Inflammatory macrophage treated with lipopolysaccharide for 4 hours (primary cell): ENCODE measurements at regions not wholly inside any gene's neighbourhood (a gene's known extent, or its start where the extent isn't known, plus 50 kb on each side); places are given as distances from the start of the nearest gene placed in this dataset.

ENCODE experiments used
- DNase-seq: peaks from one replicate; pipeline ENCODE4 v3.0.0-alpha.2; 2020

DNA sequence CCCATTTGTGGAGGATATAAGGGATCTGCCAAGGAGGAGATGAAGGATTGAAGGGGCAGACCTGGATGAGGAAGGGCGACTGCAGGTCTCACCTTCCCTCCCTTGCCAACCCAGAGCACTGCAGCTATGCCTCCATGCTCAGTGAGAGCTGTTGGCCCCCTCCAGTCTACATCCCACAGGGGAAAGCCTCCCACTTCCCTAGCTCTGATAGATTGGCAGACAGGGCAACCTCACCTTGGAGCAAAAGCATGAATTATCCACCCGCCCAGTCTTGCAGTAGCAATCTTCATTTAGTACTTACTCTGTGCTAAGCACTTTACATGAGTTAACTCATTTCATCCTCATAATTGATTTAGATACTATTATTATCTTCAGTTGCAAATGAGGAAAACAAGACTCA, 70.4 kb upstream of the SMNDC1 start:
- no peak for DNase-seq

DNA sequence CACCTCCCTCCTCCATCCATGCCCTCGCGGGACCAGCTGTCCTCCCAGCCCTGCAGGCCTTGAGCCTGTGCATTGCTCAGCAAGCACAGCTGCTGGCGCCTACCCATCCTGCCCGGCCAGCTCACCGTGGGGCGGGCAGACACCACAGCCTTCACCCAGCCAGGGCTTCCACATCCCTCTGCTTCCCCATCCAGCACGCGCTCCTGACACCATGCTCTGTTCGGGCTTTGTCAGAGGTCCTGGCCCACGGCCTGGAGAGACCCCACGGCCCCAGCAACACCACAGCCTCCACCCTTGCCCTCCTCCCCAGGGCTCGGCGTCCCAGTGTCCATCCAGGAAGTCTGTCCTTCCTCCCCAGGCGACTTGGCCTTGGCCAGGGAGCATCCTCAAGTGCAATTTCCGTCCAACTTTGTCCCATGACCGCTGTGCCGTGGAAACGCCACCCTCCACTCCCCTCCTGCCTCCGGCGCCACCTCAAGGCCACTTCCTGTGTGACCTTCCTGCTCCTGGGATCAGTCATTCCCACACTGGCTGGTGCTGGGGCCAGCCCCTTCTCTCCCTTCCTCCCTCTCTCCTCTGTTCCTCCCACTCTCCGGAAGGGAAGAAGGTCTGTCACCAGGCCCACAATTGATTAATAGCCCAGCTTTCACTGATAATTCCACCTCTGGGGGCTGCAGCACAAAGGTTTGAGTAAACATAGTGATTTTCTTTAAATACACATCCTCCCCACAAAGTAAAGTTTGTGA, 71.5 kb upstream of the SMNDC1 start:
- DNase-seq: peak; percentile 57

DNA sequence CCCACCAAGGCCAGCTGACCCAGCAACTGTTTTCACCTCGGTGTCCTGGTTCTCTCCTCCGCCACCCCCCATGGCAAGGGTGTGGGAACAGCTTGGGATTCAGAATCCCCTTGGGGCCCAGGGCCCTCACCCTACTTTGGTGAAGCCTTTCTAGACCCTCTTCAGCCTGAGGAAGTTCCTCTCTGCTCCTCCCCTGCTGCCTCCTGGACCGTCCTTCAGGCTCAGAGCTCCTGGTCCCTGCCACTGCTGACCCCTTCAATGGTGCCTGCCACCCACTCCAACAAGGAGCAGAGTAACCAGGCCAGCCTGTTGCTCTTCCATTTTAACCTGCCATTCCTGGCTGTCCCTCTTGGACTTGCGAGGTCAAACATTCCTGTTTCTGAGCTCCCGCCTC, 72.0 kb upstream of the SMNDC1 start:
- DNase-seq: no peak

DNA sequence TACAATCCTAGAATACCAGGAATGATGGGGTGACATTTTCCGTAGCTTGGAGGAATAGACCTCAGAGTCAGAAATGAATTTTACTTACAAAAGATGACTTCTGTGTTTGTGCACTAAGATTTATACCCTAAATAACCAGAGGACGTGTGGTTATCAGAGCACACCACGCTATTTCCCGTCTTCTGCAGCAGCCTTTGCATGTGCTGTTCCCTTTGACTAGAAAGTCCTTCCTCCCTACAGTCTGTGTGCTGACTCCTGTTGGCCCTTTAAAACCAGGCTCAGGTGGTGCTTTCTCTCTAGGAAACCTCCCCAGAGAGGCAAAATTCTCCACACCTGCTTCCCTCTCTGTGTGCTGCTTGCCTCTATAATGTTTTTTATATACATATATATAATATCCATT, 73.3 kb upstream of the SMNDC1 start:
- DNase-seq: no peak

DNA sequence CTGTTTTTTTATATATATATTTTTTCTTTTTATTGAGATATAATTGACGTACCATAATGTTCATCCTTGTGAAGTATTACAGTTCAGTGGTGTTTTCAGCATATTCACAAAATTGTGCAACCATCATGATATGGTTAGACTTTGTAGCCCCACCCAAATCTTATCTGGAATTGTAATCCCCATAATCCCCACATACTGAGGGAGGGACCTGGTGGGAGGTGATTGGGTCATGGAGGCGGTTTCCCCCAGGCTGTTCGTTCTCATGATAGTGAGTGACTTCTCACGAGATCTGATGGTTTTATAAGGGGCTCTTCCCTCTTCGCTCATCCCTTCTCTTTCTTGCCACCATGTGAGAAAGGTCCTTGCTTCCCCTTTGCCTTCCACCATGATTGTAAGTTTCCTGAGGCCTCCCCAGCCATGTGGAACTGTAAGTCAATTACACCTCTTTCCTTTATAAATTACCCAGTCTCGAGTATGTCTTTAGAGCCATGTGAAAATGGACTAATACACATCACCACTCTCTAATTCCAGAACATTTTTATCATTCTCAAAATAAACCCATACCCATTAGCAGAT, 73.9 kb upstream of the SMNDC1 start:
- DNase-seq: no peak

DNA sequence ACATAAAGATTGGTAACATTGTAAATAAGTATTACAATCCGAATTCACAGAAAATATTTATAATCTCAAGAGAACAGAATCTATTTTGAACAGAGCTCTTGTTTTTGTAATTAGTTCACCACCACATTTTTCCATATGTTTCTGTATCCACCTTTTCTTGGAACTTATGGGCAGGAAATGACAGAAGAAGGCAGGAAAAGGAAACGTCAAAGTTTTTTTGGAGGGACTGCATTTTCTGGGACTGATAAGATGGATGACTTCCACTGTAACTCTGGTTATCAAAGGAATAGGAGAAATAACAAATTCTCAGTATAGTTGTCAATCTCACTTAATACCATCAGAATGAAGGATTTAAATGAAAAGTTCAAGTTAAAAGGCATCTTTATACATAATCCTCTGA, 75.1 kb upstream of the SMNDC1 start:
- no peak for DNase-seq

DNA sequence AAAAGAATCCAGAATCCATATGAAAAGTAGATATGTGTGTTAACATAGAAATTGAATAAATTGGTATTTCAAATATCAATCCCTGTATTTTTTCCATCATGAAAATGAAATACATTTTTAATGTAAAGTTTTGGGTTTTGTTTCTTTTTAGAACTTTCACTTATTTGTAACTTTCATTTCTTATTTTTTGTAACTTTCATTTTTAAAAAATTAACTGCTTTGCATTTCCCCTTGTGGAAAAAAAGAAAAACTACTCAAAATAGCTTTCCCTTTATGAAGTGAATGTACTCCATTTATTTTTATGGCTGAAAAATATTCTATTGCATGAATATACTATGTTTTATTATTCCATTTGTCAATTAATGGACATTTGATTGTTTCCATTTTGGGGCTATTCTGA, 75.6 kb upstream of the SMNDC1 start:
- peak; percentile 52 for DNase-seq

DNA sequence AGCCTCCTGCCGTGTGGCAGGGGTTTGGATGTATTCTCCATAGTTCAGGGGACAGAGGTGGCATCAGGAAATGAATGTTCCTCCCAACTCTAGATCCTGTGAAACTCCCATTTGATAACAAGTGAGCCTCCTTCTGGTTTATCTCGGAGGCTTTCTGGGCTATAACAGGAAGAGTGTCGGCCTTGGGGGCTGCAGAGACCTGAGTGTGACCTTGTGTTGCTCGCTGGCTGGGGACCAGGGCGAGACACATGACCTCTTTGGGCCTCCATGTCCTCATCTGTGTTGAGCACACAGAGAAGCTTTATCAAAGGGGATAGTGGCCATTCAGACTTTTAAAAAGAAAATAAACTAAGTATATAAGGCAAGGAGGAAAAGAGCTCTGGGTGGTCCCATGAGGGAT, 78.0 kb upstream of the SMNDC1 start:
- no peak for DNase-seq

DNA sequence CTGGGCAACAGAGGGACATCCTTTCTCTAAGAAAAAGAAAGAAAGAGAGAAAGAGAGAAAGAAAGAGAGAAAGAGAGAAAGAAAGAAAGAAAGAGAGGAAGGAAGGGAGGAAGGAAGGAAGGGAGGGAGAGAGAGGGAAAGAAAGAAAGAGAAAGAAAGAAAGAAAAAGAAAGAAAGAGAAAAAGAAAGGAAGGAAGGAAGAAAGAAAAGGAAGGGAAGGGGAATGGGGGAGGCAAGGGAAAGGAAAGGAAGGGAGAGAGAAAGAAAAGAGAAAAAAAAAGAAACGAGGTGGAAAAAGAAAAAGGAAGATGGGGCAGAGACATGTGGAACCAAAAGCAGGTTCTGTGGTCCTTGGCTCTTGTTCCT, 82.9 kb upstream of the SMNDC1 start:
- no peak for DNase-seq

DNA sequence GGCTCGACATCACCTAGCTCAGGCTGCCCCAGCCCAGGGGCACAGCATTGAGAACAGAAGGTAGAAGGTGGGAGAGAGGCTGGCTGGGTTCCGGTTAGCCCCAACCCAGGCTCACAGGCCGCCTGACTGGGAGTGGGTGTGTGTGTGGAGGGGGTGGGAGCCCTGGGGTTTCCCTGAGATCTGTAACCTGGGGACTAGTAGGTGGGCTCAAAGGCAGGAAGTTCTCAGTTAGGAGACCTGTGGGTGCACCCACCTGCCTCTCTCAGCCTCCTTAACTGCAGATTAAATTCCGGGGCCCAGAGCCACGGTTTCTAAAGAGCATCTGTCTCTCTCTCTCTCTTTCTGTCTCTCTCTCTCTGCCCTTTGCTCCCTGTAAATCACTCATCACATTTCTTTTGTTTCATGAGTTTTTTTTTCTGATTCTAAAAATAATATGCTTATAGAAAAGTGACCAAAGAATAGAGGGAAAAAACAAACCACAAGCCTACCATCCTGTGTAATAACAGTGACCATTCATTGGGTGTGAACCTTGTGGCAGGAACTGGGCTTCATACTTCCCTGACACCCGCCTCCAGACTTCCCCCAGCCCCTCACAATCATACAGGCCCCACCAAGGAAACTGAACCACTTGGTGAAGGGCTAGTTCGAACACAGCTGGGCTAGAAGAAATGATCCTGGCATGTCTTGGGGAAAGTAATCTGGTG, 83.4 kb upstream of the SMNDC1 start:
- DNase-seq: peak; percentile 59

DNA sequence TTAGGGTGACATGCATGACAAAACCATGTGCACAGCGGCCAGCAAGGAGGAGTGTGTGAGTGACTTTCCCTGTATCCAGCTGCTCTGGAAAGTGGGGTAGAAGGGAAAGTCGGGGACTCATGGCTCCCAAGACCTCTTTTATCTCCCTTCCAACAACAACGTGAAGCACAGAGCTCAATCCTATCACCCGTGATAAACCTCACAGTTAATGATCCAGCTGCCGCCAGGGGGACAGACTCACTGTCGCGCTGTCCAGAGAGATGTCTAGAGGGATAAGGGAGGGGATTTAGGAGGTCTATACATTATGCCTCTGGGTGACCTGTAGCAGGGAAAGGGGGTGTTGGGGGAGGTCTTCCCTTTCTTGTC, 84.0 kb upstream of the SMNDC1 start:
- DNase-seq: no peak

DNA sequence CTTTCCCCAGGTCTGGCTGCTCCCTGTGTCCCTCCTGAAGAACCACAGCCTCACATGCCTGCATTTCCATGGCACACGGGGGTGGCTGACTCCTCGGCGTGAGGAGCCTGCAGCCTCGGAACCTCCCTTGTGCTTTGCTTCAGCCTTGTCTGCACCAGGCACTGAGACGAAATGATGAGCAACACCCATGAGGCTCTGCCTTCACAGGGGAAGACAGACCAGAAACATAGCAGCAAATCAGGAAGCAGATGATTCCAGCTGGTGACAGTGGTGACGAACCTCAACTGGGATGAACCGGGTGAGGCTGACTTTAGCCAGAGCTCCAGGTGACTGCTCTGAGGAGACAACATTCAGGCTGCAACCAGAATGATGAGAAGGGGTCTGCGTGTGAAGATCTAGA, 84.5 kb upstream of the SMNDC1 start:
- peak; percentile 95 for DNase-seq

DNA sequence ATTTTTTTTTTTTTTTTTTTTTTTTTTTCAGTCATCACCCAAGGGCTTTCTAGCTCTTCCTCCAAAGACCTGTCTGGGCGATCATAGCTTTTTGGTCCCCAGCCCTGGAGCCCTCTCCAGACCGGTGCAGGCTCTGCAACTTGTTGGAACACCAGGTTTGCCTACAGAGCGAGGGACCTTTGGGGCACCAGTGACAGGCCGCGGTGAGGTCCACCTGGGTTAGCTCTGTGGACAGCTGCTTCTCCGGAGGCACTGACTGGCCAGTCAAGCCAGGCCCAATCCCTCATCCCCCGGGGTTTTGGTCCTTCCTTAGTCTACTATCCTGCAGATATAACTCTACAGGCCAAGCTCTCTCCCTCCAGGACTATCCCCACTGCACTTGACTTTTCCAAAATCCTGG, 86.8 kb upstream of the SMNDC1 start:
- no peak for DNase-seq

DNA sequence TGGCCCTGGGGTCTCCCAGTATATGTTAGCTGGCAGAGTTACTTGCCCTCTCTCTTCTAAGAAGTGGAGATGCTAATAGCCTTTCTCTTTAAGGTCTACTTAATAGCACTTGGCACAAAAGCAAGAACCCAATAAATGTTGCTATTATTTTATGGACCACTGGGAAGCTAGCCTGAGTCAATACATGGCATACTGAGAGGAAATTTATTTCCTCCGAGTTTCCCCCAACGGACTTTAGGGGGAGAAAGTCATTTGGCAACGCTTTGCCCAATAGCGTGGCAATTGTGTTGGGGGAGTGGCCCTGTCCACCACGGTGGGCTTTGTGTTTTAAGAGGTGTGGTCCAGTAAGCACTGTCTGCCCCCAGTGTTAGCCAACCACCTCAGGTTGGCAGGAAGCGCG, 87.4 kb upstream of the SMNDC1 start:
- no peak for DNase-seq

DNA sequence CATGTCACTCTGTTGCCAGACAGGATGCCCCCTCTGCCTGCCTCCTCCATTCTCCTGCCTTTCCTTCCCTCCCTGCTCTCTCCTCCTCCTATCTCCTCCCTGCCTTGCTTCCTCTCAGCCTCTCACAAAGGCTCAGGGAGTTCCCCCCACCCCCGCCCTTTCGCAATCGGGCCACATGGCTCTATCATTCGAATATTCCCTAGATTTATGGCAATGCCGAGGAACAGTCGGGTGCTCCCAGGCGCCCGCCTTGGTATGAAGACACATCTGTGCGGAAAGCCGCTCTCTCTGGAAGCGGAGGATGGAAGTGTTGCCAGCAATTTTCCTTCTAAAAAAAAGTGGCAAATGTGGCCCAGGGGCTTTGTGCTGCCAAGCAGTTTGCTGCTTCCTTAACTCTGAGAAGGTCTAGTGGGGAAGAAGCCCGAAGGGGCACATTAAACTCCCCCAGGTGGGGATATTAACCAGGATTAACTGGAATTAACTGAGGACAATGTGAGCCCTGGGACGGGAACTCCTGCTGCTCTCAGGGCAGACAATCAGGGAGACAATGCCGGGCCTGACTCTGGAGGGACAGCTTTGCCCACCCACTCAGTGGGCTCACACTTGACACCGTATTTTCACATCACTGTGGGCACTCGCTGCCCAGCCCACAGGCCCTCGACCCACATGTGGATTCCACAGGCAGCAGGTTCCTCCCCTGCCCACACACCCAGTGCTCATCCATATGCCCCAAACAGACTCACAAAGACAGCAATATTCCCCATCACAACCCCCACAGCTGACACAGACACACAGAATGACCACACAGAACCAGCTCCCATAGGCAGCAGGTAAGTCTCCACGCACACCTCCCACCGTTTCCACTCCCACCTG, 88.4 kb upstream of the SMNDC1 start:
- peak; percentile 78 for DNase-seq

DNA sequence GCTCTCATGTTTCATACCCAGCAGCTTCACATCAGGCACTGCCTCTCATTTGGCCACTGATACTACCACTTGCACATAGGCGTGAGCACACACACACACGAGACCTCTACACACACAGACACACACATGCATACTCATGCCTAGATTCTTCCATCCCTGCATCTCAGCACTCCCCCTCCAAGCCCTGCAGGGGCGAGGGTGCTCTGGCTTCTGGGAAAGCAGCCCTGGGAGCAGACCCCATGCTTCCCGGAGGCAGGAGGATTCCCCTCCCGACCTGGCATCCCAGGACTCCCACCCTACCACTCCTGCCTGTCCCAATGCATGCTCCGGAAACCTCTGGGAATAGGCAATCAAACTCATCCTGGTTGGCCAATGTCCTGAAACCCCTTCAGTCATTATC, 89.1 kb upstream of the SMNDC1 start:
- no peak for DNase-seq

DNA sequence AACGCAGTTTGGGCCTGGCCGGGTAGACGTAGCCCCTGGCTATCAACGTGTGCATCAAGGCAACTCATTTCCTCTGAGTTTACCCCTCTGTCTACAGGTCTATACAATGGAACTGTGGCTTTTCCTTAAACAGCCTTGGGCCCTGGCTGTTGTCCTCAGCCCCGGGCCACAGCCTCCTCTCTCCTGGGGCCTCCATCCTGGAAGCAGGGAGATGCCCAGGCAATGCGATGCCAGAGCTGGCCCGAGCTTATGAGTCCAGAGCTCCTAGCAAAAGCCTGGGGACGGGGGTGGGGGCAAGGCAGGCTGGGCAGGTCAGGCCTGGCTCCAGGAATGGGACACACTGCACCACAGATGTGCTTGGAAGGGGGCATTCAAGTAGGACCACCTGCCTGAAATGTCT, 89.6 kb upstream of the SMNDC1 start:
- no peak for DNase-seq

DNA sequence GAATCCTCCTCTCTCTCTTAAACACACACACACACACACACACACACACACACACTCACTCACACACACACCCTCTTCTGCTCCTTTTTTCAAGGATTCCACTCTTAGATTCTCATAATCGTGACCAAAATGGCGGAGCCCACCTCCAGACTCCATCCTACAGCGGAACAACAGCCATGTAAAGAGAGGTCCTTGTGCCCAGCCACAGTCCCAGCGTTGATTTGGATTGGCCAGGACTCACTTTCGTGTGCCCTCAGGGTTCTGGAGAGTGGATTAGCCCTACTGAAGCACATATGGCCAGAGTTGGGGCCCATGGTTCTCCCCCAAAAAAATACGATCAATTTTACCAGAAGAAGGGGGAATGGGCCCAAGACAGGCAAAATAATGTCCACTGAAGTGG, 90.2 kb upstream of the SMNDC1 start:
- no peak for DNase-seq

DNA sequence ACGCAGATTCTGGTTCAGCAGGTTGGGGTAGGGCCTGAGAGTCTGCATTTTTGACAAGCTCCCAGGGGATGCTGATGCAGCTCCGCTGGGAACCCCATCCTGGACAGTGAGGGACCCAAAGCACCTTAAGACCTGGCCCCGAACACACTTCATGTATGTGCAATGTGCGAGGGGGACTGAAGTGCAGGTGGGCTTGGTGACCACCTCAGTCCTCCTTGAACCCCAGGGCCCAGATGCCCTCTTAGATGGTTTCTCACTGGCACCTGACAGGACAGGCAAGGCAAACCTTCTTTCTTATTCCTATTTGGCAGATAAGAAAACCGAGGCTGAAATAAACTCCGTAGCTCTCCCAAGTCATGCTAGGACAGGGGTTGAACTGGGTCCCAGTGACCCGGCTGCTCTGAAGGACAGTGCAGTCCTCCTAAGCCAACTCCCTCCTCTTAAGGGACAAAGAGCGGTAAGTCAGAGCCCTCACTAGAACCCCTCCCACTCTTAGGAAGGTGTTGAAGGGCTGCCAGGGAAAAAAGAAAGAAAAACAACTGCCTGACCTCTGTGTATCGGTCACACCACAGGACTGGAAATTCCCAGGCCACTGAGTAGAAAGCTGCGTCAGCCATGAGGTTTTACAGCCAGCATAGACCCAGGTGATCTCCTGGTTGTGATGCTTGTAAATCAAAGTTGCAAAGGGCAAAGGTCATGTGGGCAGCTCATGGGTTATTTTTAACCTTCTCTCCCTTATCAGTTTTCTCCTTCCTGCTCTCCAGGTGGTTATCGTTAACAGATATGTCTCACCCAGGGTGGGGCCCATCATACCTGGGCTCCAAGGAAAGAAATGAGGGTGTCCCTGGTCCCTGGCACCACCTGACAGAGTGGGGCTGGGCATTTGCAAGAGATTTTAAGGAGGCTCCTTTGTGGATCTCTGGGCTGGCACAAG, 90.9 kb upstream of the SMNDC1 start:
- DNase-seq: peak; percentile 47

DNA sequence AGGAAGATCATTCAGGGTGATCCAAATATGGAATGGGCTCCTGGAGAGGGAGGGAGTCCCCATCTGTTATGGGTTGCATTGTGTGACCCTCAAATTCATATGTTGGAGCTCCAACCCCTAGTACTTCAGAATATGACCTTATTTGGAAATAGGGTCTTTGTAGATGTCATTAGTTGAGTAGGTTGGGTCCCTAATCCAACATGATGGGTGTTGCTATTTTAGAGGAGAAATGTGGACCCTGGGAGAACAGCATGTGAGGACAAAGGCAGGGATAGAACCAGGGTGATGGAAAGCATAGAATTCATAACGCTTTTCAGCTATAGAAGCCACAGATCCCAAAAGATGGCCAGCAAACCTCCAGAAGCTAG, 91.5 kb upstream of the SMNDC1 start:
- no peak for DNase-seq

DNA sequence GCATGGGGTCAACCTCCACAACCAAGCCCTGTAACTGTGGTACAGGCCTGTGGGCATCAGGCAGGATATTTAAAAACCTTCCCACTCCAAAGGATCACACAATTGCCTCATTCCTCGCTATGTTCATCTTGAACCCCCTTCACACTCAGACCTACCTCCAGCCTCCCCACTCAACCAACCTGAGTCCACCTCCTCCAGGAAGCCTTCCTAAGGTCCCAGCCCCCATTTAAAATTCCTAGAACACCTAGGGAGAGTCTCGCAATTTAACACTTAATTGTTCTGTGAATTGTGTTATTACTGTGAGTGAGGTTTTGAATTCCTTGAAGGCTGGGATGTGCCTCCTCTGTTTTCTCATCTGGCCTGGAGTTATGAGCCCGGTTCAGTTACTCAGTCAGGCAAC, 93.1 kb upstream of the SMNDC1 start:
- no peak for DNase-seq

DNA sequence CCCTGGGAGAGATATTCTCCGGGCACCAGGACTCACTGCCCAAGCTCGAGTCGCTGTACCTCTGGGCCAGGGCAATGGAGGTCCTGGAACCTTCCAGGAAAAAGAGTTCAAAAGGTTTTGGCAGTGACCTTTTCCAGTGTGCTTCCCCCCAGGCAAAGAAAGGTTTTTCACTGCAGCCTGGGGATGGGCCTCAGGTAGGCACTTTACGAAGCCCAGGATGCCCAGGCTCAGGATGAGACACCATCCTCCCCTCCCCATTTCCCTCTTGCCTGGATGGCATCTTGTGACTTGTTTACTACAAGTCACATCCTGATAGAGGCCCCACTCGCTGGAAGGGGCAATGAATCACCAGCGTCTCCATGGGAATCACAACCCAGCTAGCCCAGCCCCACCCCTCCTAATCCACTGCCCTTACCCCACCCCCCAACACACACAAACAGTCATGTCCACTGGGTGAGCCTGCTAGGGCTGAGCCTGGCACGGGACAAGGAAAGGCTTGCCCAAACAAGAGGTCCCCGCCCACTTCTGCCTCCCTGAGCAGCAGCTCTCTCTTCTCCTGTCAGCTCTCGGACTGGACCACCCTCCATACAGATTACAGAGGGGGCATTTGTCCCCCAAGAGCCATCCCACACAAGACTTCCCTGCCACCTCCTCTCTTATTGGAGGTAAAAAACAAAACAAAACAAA, 93.8 kb upstream of the SMNDC1 start:
- peak; percentile 87 for DNase-seq
